ENCODE measurements at regions not wholly inside any gene's neighbourhood (a gene's known extent, or its start where the extent isn't known, plus 50 kb on each side); places are given as distances from the start of the nearest gene placed in this dataset. TPM values are rescaled to one million over a fixed set of nuclear protein-coding genes. Genes with fewer than 3 reads are reported as not detected.

- TF ChIP-seq SIRT6 (IDR thresholded peaks at IDR 0.05; ENCODE audit: low read length) (no peak), CEBPB (IDR thresholded peaks at IDR 0.05; ENCODE audit: low read depth, low read length) (no peak), CREB1 (IDR thresholded peaks at IDR 0.05) (no peak), POLR2AphosphoS5 (IDR thresholded peaks at IDR 0.05; ENCODE audit: low read depth, low read length) (no peak), RXRA (IDR thresholded peaks at IDR 0.05; ENCODE audit: insufficient read depth, low read depth, low read length) (no peak), EGR1 (IDR thresholded peaks at IDR 0.05; ENCODE audit: borderline replicate concordance, low read depth, low read length) (no peak)
These were observed 58.7 kb upstream of the SPANXC start (continued) for GRCh38 chrX:141301017-141301416.

Small RNA genes in the stretch of these regions (small RNA-seq; reads per million reads assigned to genes)
- gene AC234779.1 (ENCODE audit: insufficient read depth) = not detected

All from H1 (cell line).